Smooth muscle cell (in vitro differentiated cells): ENCODE measurements at regions not wholly inside any gene's neighbourhood (a gene's known extent, or its start where the extent isn't known, plus 50 kb on each side); places are given as distances from the start of the nearest gene placed in this dataset.

Source experiments
- DNase-seq: peaks from one replicate; lab custom pipeline; 2025; ENCODE audit not compliant: unreplicated experiment; lab: John Stamatoyannopoulos, UW
- H2AFZ ChIP-seq: fragments of 200-600 bp; sonication (generic); 2 replicates; pipeline ENCODE4 v1.6.0; 2016; ENCODE audit warnings: antibody characterized with exemption, low read depth, mild to moderate bottlenecking
- H3F3A ChIP-seq: fragments of 200-600 bp; sonication (generic); 2 replicates; pipeline ENCODE4 v1.6.0; 2017; ENCODE audit warnings: antibody characterized with exemption, low read depth
- H3K27ac ChIP-seq: fragments of 200-600 bp; sonication (generic); 2 replicates; pipeline ENCODE4 v1.5.1; 2016; ENCODE audit warnings: low read depth, mild to moderate bottlenecking
- H3K27me3 ChIP-seq: fragments of 200-600 bp; sonication (generic); 2 replicates; pipeline ENCODE4 v1.6.1; 2016; ENCODE audit warnings: low read depth, mild to moderate bottlenecking
- H3K36me3 ChIP-seq: fragments of 200-600 bp; sonication (generic); 2 replicates; pipeline ENCODE4 v1.5.1; 2016; ENCODE audit warnings: low read depth
- H3K4me1 ChIP-seq: fragments of 200-600 bp; sonication (generic); 2 replicates; pipeline ENCODE4 v1.5.1; 2016; ENCODE audit warnings: low read depth
- H3K4me2 ChIP-seq: fragments of 200-600 bp; sonication (generic); 2 replicates; pipeline ENCODE4 v1.6.0; 2016; ENCODE audit warnings: mild to moderate bottlenecking
- H3K4me3 ChIP-seq: fragments of 200-600 bp; sonication (generic); 2 replicates; pipeline ENCODE4 v1.5.1; 2016; ENCODE audit warnings: mild to moderate bottlenecking
- H3K79me2 ChIP-seq: fragments of 200-600 bp; sonication (generic); 2 replicates; pipeline ENCODE4 v1.6.0; 2016; ENCODE audit warnings: low read depth, mild to moderate bottlenecking
- H3K9ac ChIP-seq: fragments of 200-600 bp; sonication (generic); 2 replicates; pipeline ENCODE4 v1.6.0; 2016; ENCODE audit warnings: low read depth
- H3K9me3 ChIP-seq: fragments of 200-600 bp; sonication (generic); replicated peaks from 2 replicates; pipeline ENCODE4 v1.5.1; 2016; ENCODE audit warnings: low read depth
- H4K20me1 ChIP-seq: fragments of 200-600 bp; sonication (generic); 2 replicates; pipeline ENCODE4 v1.6.0; 2016; ENCODE audit warnings: low read depth
- CTCF ChIP-seq: fragments of 200-600 bp; sonication (generic); IDR thresholded peaks from 2 replicates; pipeline ENCODE4 v1.5.1; 2017; ENCODE audit warnings: borderline replicate concordance, mild to moderate bottlenecking, antibody characterized with exemption; ENCODE audit not compliant: insufficient read depth, poor library complexity, severe bottlenecking
- WGBS: methylation state at CpG from one replicate; pipeline ENCODE4 v1.1.7; 2016; ENCODE audit warnings: low lambda C conversion rate; 5-methylcytosine and 5-hydroxymethylcytosine counted together

- no peak for DNase-seq
- no peak for TF ChIP-seq CTCF
- no peak overlapping the region for H3K27ac ChIP-seq
- H3K4me3 ChIP-seq, result no peak overlapping the region
- no peak overlapping the region for H3K4me2 ChIP-seq
- H3K9ac ChIP-seq, result no peak overlapping the region
- 98% methylated on average over 4 of the region's 4 CpGs for WGBS
- no peaks in the 10 kb centered on the region for H3K27me3 ChIP-seq
- no peaks in the 10 kb centered on the region for H3K4me1 ChIP-seq
- no peaks in the 10 kb centered on the region for H3K9me3 ChIP-seq
- no peaks in the 10 kb centered on the region for H3F3A ChIP-seq
- no peaks in the 10 kb centered on the region for H3K36me3 ChIP-seq
- no peaks in the 10 kb centered on the region for H3K79me2 ChIP-seq
- no peaks in the 10 kb centered on the region for H4K20me1 ChIP-seq
- H2AFZ ChIP-seq, result no peak overlapping the region
Observed at GRCh38 chr6:15114061-15114460, 131.8 kb upstream of the JARID2 start.

- Histone ChIP-seq H3K4me2 (no peak overlapping the region), H2AFZ (no peak overlapping the region), H3K27me3 (no peaks in the 10 kb centered on the region), H3K9me3 (no peaks in the 10 kb centered on the region), H3K4me3 (no peak overlapping the region), H3K79me2 (no peaks in the 10 kb centered on the region), H3K9ac (no peak overlapping the region), H3K36me3 (no peaks in the 10 kb centered on the region), H3K4me1 (no peaks in the 10 kb centered on the region), H3F3A (no peaks in the 10 kb centered on the region), H4K20me1 (no peaks in the 10 kb centered on the region), H3K27ac (no peak overlapping the region)
- TF ChIP-seq CTCF, result no peak
- WGBS, result 88% methylated on average over 8 of the region's 8 CpGs
- DNase-seq, result no peak
Observed at GRCh38 chr6:15116889-15117288, 129.0 kb upstream of the JARID2 start.

- Histone ChIP-seq H3K9me3 (no peaks in the 10 kb centered on the region), H3K4me3 (no peak overlapping the region), H3K9ac (no peak overlapping the region), H3K27me3 (no peaks in the 10 kb centered on the region), H3K79me2 (no peaks in the 10 kb centered on the region), H3K4me1 (no peaks in the 10 kb centered on the region), H3K27ac (no peak overlapping the region), H3K4me2 (no peak overlapping the region), H3K36me3 (no peaks in the 10 kb centered on the region), H2AFZ (no peak overlapping the region), H4K20me1 (no peaks in the 10 kb centered on the region), H3F3A (no peaks in the 10 kb centered on the region)
- DNase-seq, result no peak
- 95% methylated on average over 1 of the region's 1 CpG for WGBS
- no peak for TF ChIP-seq CTCF
Observed at GRCh38 chr6:15121443-15121842, 124.4 kb upstream of the JARID2 start.

GRCh38 chr6:15121977-15122550 is 123.8 kb upstream of the JARID2 start:
- 93% methylated on average over 6 of the region's 6 CpGs for WGBS
- no peak overlapping the region for H3K9ac ChIP-seq

More at GRCh38 chr6:15121977-15122550, 123.8 kb upstream of the JARID2 start:
- H3K9me3 ChIP-seq, result no peaks in the 10 kb centered on the region
- DNase-seq, result no peak
- H3K4me1 ChIP-seq, result no peaks in the 10 kb centered on the region
- H3K4me2 ChIP-seq, result no peak overlapping the region
- H3K27ac ChIP-seq, result no peak overlapping the region
- H3K27me3 ChIP-seq, result no peaks in the 10 kb centered on the region
- no peaks in the 10 kb centered on the region for H4K20me1 ChIP-seq
- H3K36me3 ChIP-seq, result no peaks in the 10 kb centered on the region
- no peak overlapping the region for H3K4me3 ChIP-seq
- H2AFZ ChIP-seq, result no peak overlapping the region
- H3K79me2 ChIP-seq, result no peaks in the 10 kb centered on the region
- no peak for TF ChIP-seq CTCF
- H3F3A ChIP-seq, result no peaks in the 10 kb centered on the region
